GM12872 (cell line): ENCODE measurements at regions not wholly inside any gene's neighbourhood (a gene's known extent, or its start where the extent isn't known, plus 50 kb on each side); places are given as distances from the start of the nearest gene placed in this dataset.

ENCODE experiments used
- CTCF ChIP-seq: IDR thresholded peaks from 3 replicates; pipeline ENCODE4 v1.5.1; 2011; ENCODE audit warnings: low read depth, mild to moderate bottlenecking, low read length, moderate library complexity; ENCODE audit not compliant: insufficient read depth

- TF ChIP-seq CTCF = no peak
These were observed 265.7 kb downstream of the DLEU7 start for GRCh38 chr13:50577806-50578205.

GRCh38 chr13:50580684-50581305, 262.7 kb downstream of the DLEU7 start:
- no peak for TF ChIP-seq CTCF

GRCh38 chr13:50581586-50582196, 261.8 kb downstream of the DLEU7 start:
- TF ChIP-seq CTCF = no peak

- no peak for TF ChIP-seq CTCF
These were observed 258.5 kb downstream of the DLEU7 start for GRCh38 chr13:50584856-50585580.

GRCh38 chr13:50585674-50586413, 257.6 kb downstream of the DLEU7 start:
- TF ChIP-seq CTCF = no peak

GRCh38 chr13:50586414-50587083, 256.9 kb downstream of the DLEU7 start:
- no peak for TF ChIP-seq CTCF
